Astrocyte (in vitro differentiated cells and primary cell): ENCODE measurements at regions not wholly inside any gene's neighbourhood (a gene's known extent, or its start where the extent isn't known, plus 50 kb on each side); places are given as distances from the start of the nearest gene placed in this dataset.

Source experiments
- EZH2 ChIP-seq: IDR thresholded peaks from 2 replicates; pipeline ENCODE4 v1.6.1; 2012; ENCODE audit warnings: mild to moderate bottlenecking, low read length, inconsistent platforms; ENCODE audit not compliant: insufficient read depth
- TF ChIP-seq, protein P1 (sequence below): IDR thresholded peaks from 2 replicates; pipeline ENCODE4 v1.5.1; 2011; ENCODE audit warnings: low read depth, mild to moderate bottlenecking, inconsistent platforms, low read length, moderate library complexity; ENCODE audit not compliant: insufficient read depth

DNA sequence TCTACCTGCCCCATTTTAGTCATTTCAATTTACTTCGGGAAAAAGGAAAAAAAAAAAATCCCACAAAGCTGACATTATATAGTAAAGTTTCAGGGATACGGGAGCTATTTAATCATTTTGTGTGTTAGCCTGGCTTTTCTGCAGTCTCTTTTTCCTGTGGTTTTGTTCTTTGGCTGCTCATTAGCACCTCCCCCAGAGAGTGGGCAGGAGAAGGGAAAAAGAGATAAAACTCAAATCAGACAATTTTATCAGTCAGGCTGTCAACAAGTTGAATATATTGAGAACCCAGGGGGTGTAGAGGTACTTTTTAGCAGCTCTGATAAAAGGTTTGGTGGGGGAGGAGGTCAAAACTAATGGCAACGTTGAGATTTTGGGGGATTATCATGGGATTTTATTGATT, 559.0 kb upstream of the PSMD7 start:
- TF ChIP-seq, protein P1, sequence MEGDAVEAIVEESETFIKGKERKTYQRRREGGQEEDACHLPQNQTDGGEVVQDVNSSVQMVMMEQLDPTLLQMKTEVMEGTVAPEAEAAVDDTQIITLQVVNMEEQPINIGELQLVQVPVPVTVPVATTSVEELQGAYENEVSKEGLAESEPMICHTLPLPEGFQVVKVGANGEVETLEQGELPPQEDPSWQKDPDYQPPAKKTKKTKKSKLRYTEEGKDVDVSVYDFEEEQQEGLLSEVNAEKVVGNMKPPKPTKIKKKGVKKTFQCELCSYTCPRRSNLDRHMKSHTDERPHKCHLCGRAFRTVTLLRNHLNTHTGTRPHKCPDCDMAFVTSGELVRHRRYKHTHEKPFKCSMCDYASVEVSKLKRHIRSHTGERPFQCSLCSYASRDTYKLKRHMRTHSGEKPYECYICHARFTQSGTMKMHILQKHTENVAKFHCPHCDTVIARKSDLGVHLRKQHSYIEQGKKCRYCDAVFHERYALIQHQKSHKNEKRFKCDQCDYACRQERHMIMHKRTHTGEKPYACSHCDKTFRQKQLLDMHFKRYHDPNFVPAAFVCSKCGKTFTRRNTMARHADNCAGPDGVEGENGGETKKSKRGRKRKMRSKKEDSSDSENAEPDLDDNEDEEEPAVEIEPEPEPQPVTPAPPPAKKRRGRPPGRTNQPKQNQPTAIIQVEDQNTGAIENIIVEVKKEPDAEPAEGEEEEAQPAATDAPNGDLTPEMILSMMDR, result no peak
- TF ChIP-seq EZH2, result no peak
